NCI-H1436 treated with DMSO at 0.1 percent for 48 hours (cell line): ENCODE measurements at regions not wholly inside any gene's neighbourhood (a gene's known extent, or its start where the extent isn't known, plus 50 kb on each side); places are given as distances from the start of the nearest gene placed in this dataset.
"Not testable (repeated sequence)": the region's sequence is repeated elsewhere in the genome, so short reads cannot be mapped to it uniquely, and the experiment has no call there.

Source experiments
- DNase-seq: peaks from one replicate; lab custom pipeline; 2025; lab: John Stamatoyannopoulos, UW

- DNase-seq: no peak
Measured at GRCh38 chr16:48003206-48003907, 152.4 kb downstream of the ABCC12 start.

GRCh38 chr16:48001324-48001895 lies 154.4 kb downstream of the ABCC12 start:
- DNase-seq: no peak

- no peak for DNase-seq
Measured at GRCh38 chr16:48000622-48001021, 155.2 kb downstream of the ABCC12 start.

GRCh38 chr16:47999595-47999994 lies 156.2 kb downstream of the ABCC12 start:
- no peak for DNase-seq

- no peak for DNase-seq
Measured at GRCh38 chr16:47995354-47995753, 160.4 kb downstream of the ABCC12 start.

GRCh38 chr16:47991491-47991890 lies 164.3 kb downstream of the ABCC12 start:
- DNase-seq: no peak

- no peak for DNase-seq
Measured at GRCh38 chr16:47990676-47991075, 165.1 kb downstream of the ABCC12 start.

GRCh38 chr16:47987136-47987535 lies 168.7 kb downstream of the ABCC12 start:
- no peak for DNase-seq

GRCh38 chr16:47986031-47986430 lies 169.8 kb downstream of the ABCC12 start:
- no peak for DNase-seq

GRCh38 chr16:47984669-47985068 lies 171.1 kb downstream of the ABCC12 start:
- no peak for DNase-seq

- DNase-seq: no peak
Measured at GRCh38 chr16:47983999-47984580, 171.7 kb downstream of the ABCC12 start.

GRCh38 chr16:47980212-47980611 lies 175.6 kb downstream of the ABCC12 start:
- DNase-seq: no peak

- DNase-seq: no peak
Measured at GRCh38 chr16:47979616-47980182, 176.1 kb downstream of the ABCC12 start.

GRCh38 chr16:47979164-47979520 lies 176.7 kb downstream of the ABCC12 start:
- no peak for DNase-seq

- no peak for DNase-seq
Measured at GRCh38 chr16:47978491-47979163, 177.2 kb downstream of the ABCC12 start.

GRCh38 chr16:47977802-47978201 lies 178.0 kb downstream of the ABCC12 start:
- DNase-seq: no peak

- no peak for DNase-seq
Measured at GRCh38 chr16:47976636-47977210, 179.1 kb downstream of the ABCC12 start.

GRCh38 chr16:47974971-47975370 lies 180.8 kb downstream of the ABCC12 start:
- not testable (repeated sequence) for DNase-seq

GRCh38 chr16:47973552-47973951 lies 182.2 kb downstream of the ABCC12 start:
- no peak for DNase-seq

GRCh38 chr16:47972246-47972985 lies 183.4 kb downstream of the ABCC12 start:
- no peak for DNase-seq

GRCh38 chr16:47971225-47971624 lies 184.6 kb downstream of the ABCC12 start:
- DNase-seq: no peak
